ENCODE measurements at regions not wholly inside any gene's neighbourhood (a gene's known extent, or its start where the extent isn't known, plus 50 kb on each side); places are given as distances from the start of the nearest gene placed in this dataset.

DNA sequence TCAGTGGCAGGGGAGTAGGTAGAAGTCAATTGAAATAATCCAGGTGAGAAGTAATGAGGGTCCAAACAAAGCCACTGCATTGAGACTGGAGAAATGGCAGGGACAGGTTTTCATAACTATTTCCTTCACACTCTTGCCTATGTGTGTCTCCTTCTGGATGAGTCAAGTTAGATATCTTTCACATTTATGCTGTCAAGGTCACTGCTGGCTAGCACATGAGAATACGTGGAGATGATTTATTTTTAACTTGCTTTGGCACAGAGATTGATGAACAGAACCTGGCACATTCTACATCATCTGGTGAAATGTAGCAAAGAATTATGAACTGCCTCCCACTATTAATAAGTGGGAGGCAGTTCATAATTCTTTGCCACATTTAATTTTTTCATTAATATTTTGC is 66.7 kb upstream of the BOD1L1 start:
- TF ChIP-seq, protein P1, sequence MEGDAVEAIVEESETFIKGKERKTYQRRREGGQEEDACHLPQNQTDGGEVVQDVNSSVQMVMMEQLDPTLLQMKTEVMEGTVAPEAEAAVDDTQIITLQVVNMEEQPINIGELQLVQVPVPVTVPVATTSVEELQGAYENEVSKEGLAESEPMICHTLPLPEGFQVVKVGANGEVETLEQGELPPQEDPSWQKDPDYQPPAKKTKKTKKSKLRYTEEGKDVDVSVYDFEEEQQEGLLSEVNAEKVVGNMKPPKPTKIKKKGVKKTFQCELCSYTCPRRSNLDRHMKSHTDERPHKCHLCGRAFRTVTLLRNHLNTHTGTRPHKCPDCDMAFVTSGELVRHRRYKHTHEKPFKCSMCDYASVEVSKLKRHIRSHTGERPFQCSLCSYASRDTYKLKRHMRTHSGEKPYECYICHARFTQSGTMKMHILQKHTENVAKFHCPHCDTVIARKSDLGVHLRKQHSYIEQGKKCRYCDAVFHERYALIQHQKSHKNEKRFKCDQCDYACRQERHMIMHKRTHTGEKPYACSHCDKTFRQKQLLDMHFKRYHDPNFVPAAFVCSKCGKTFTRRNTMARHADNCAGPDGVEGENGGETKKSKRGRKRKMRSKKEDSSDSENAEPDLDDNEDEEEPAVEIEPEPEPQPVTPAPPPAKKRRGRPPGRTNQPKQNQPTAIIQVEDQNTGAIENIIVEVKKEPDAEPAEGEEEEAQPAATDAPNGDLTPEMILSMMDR (conservative IDR thresholded peaks at IDR 0.05): no peak
- no peak for TF ChIP-seq EZH2 (IDR thresholded peaks at IDR 0.05; ENCODE audit: low read depth)
